GM12892 (cell line): ENCODE measurements at regions not wholly inside any gene's neighbourhood (a gene's known extent, or its start where the extent isn't known, plus 50 kb on each side); places are given as distances from the start of the nearest gene placed in this dataset.

Source experiments
- POLR2A ChIP-seq: IDR thresholded peaks from 2 replicates; pipeline ENCODE4 v1.6.1; 2011; ENCODE audit warnings: low read depth, low read length, control low read depth
- POLR2AphosphoS5 ChIP-seq: IDR thresholded peaks from 2 replicates; pipeline ENCODE4 v1.6.1; 2011; ENCODE audit warnings: low read depth, low read length, control low read depth
- TAF1 ChIP-seq: IDR thresholded peaks from 2 replicates; pipeline ENCODE4 v1.6.1; 2011; ENCODE audit warnings: low read depth, mild to moderate bottlenecking, control low read depth, low read length, borderline replicate concordance

- TF ChIP-seq POLR2A, result no peak
- no peak for TF ChIP-seq POLR2AphosphoS5
- TF ChIP-seq TAF1, result no peak
These were observed 692.3 kb downstream of the RNF144A start for GRCh38 chr2:7609556-7609955.
